CD4-positive, alpha-beta memory T cell (primary cell): ENCODE measurements at regions not wholly inside any gene's neighbourhood (a gene's known extent, or its start where the extent isn't known, plus 50 kb on each side); places are given as distances from the start of the nearest gene placed in this dataset.

Experiments
- CTCF ChIA-PET: fragments of 350-600 bp; sonication (Branson Sonifier 250); formaldehyde crosslinking; loops from one replicate; lab custom pipeline; 2021; ENCODE audit warnings: inconsistent platforms; ENCODE audit not compliant: partially characterized antibody; lab: Charles Lee
- POLR2A ChIA-PET: fragments of 350-600 bp; sonication (Branson Sonifier 250); formaldehyde crosslinking; loops from one replicate; lab custom pipeline; 2021; ENCODE audit not compliant: partially characterized antibody; lab: Charles Lee
- DNase-seq, 5 donors: peaks; one replicate each; pipeline versions ENCODE4 v3.0.0 to v3.0.0-alpha.2; 2020 to 2022; ENCODE audit warnings: mixed read lengths in 1 of 5
- H3K27ac ChIP-seq: one replicate; pipeline ENCODE4 v1.7.0; 2013; ENCODE audit warnings: low read depth, low read length
- H3K27me3 ChIP-seq: 2 replicates; pipeline ENCODE4 v1.7.0; 2013; ENCODE audit warnings: mild to moderate bottlenecking, low read length, moderate library complexity; ENCODE audit not compliant: insufficient read depth
- H3K36me3 ChIP-seq: 2 replicates; pipeline ENCODE4 v1.7.0; 2013; ENCODE audit warnings: mild to moderate bottlenecking, low read length, moderate library complexity; ENCODE audit not compliant: insufficient read depth
- H3K4me1 ChIP-seq: 2 replicates; pipeline ENCODE4 v1.7.0; 2013; ENCODE audit warnings: mild to moderate bottlenecking, low read length, moderate library complexity; ENCODE audit not compliant: insufficient read depth
- H3K4me3 ChIP-seq, 2 donors: one replicate each; pipeline ENCODE4 v1.7.0; 2013; ENCODE audit warnings: low read length in 2 of 2, mild to moderate bottlenecking in 1 of 2
- H3K9me3 ChIP-seq, 2 donors: one replicate each; pipeline ENCODE4 v1.7.0; 2013; ENCODE audit warnings: low read length in 2 of 2, control low read depth in 1 of 2; ENCODE audit not compliant: control insufficient read depth in 1 of 2
- H3K27ac Mint-ChIP-seq, 7 donors: one replicate each; pipeline ENCODE4 v1.8.0; 2020 to 2021; ENCODE audit warnings: mixed read lengths in 7 of 7, mild to moderate bottlenecking in 6 of 7, inconsistent platforms in 3 of 7, moderate library complexity in 3 of 7
- H3K27me3 Mint-ChIP-seq, 2 donors: one replicate each; pipeline ENCODE4 v1.8.0; 2020 to 2021; ENCODE audit warnings: mixed read lengths in 2 of 2
- H3K36me3 Mint-ChIP-seq, 2 donors: one replicate each; pipeline ENCODE4 v1.8.0; 2020 to 2021; ENCODE audit warnings: mixed read lengths in 2 of 2, inconsistent platforms in 1 of 2, mild to moderate bottlenecking in 1 of 2
- H3K4me1 Mint-ChIP-seq, 4 donors: one replicate each; pipeline ENCODE4 v1.8.0; 2020 to 2021; ENCODE audit warnings: mixed read lengths in 4 of 4, mild to moderate bottlenecking in 1 of 4
- H3K4me3 Mint-ChIP-seq, 8 donors: one replicate each; pipeline ENCODE4 v1.8.0; 2020 to 2021; ENCODE audit warnings: mixed read lengths in 8 of 8, mild to moderate bottlenecking in 7 of 8, moderate library complexity in 6 of 8, inconsistent platforms in 3 of 8
- H3K9me3 Mint-ChIP-seq, 8 donors: one replicate each; pipeline ENCODE4 v1.8.0; 2020 to 2021; ENCODE audit warnings: mixed read lengths in 8 of 8, mild to moderate bottlenecking in 5 of 8, inconsistent platforms in 3 of 8, moderate library complexity in 1 of 8
- intact Hi-C: fragments of 100-400 bp; cut with micrococcal nuclease; formaldehyde crosslinking; loops from one replicate; pipeline ENCODE4 v1.15.1; 2023

- ChIA-PET POLR2A (no interaction called here), CTCF (no interaction called here)
- Mint-ChIP-seq H3K36me3 (no peaks in the 10 kb centered on the region), H3K4me1 (no peaks in the 10 kb centered on the region), H3K27me3 (peaks cover 3 to 5% of the 10 kb centered on the region in 2 donors), H3K9me3 (peaks cover 0 to 6% (median 2%) of the 10 kb centered on the region in 8 donors), H3K4me3 (no peak overlapping the region), H3K27ac (no peak overlapping the region)
- Histone ChIP-seq H3K9me3 (no peaks in the 10 kb centered on the region), H3K4me3 (no peak overlapping the region), H3K4me1 (no peaks in the 10 kb centered on the region), H3K27me3 (no peaks in the 10 kb centered on the region), H3K27ac (no peak overlapping the region), H3K36me3 (no peaks in the 10 kb centered on the region)
- intact Hi-C loops, result no loop called here
- no peak for DNase-seq
Observed at GRCh38 chr12:126994599-126994998, 1272.4 kb upstream of the TMEM132C start.

GRCh38 chr12:126998031-126998430 is 1268.9 kb upstream of the TMEM132C start:
- Histone ChIP-seq H3K4me1 (no peaks in the 10 kb centered on the region), H3K36me3 (no peaks in the 10 kb centered on the region), H3K4me3 (no peak overlapping the region), H3K27ac (no peak overlapping the region), H3K9me3 (no peaks in the 10 kb centered on the region), H3K27me3 (no peaks in the 10 kb centered on the region)
- ChIA-PET CTCF (no interaction called here), POLR2A (no interaction called here)
- intact Hi-C loops, result no loop called here
- Mint-ChIP-seq H3K27me3 (peaks cover 4 to 5% of the 10 kb centered on the region in 2 donors), H3K27ac (no peak overlapping the region), H3K4me1 (no peaks in the 10 kb centered on the region), H3K9me3 (peaks cover 0 to 2% (median 0%) of the 10 kb centered on the region in 8 donors), H3K4me3 (no peak overlapping the region), H3K36me3 (no peaks in the 10 kb centered on the region)
- no peak for DNase-seq

- Histone ChIP-seq H3K36me3 (no peaks in the 10 kb centered on the region), H3K27ac (no peak overlapping the region), H3K9me3 (no peaks in the 10 kb centered on the region), H3K27me3 (no peaks in the 10 kb centered on the region), H3K4me3 (no peak overlapping the region), H3K4me1 (no peaks in the 10 kb centered on the region)
- intact Hi-C loops, result no loop called here
- Mint-ChIP-seq H3K27me3 (peaks cover 2 to 7% of the 10 kb centered on the region in 2 donors), H3K9me3 (peaks cover 0 to 2% (median 0%) of the 10 kb centered on the region in 8 donors), H3K4me3 (no peak overlapping the region), H3K4me1 (no peaks in the 10 kb centered on the region), H3K36me3 (no peaks in the 10 kb centered on the region), H3K27ac (no peak overlapping the region)
- no peak for DNase-seq
- ChIA-PET POLR2A (no interaction called here), CTCF (no interaction called here)
Observed at GRCh38 chr12:126998747-126999285, 1268.2 kb upstream of the TMEM132C start.

- intact Hi-C loops, result no loop called here
- Histone ChIP-seq H3K36me3 (no peaks in the 10 kb centered on the region), H3K4me1 (no peaks in the 10 kb centered on the region), H3K27ac (no peak overlapping the region), H3K4me3 (no peak overlapping the region), H3K9me3 (no peaks in the 10 kb centered on the region), H3K27me3 (no peaks in the 10 kb centered on the region)
- no peak overlapping the region for H3K4me3 Mint-ChIP-seq
- no peaks in the 10 kb centered on the region for H3K36me3 Mint-ChIP-seq
- no peak overlapping the region for H3K27ac Mint-ChIP-seq
- ChIA-PET POLR2A (no interaction called here), CTCF (no interaction called here)
- DNase-seq, result no peak
- peaks cover 1 to 7% of the 10 kb centered on the region in 2 donors for H3K27me3 Mint-ChIP-seq
- no peaks in the 10 kb centered on the region for H3K4me1 Mint-ChIP-seq
- peaks cover 0 to 2% (median 0%) of the 10 kb centered on the region in 8 donors for H3K9me3 Mint-ChIP-seq
Observed at GRCh38 chr12:126999352-126999751, 1267.6 kb upstream of the TMEM132C start.

GRCh38 chr12:127005406-127005805 is 1261.6 kb upstream of the TMEM132C start:
- CTCF ChIA-PET, result no interaction called here
- H3K4me3 Mint-ChIP-seq, result no peak overlapping the region
- POLR2A ChIA-PET, result no interaction called here
- peaks cover 0 to 2% (median 0%) of the 10 kb centered on the region in 8 donors for H3K9me3 Mint-ChIP-seq
- Histone ChIP-seq H3K27me3 (no peaks in the 10 kb centered on the region), H3K9me3 (no peaks in the 10 kb centered on the region), H3K4me1 (no peaks in the 10 kb centered on the region), H3K4me3 (no peak overlapping the region), H3K36me3 (no peaks in the 10 kb centered on the region), H3K27ac (no peak overlapping the region)
- DNase-seq, result no peak
- peaks cover 2 to 5% of the 10 kb centered on the region in 2 donors for H3K27me3 Mint-ChIP-seq
- H3K4me1 Mint-ChIP-seq, result no peaks in the 10 kb centered on the region
- H3K27ac Mint-ChIP-seq, result no peak overlapping the region
- no peaks in the 10 kb centered on the region for H3K36me3 Mint-ChIP-seq
- intact Hi-C loops, result no loop called here

- intact Hi-C loops, result no loop called here
- no peak for DNase-seq
- POLR2A ChIA-PET, result no interaction called here
- Histone ChIP-seq H3K36me3 (no peaks in the 10 kb centered on the region), H3K4me3 (no peak overlapping the region), H3K4me1 (no peaks in the 10 kb centered on the region), H3K9me3 (no peaks in the 10 kb centered on the region), H3K27me3 (no peaks in the 10 kb centered on the region), H3K27ac (no peak overlapping the region)
- CTCF ChIA-PET, result no interaction called here
- H3K4me1 Mint-ChIP-seq, result no peaks in the 10 kb centered on the region
- H3K36me3 Mint-ChIP-seq, result no peaks in the 10 kb centered on the region
- peaks cover 0 to 2% (median 0%) of the 10 kb centered on the region in 8 donors for H3K9me3 Mint-ChIP-seq
- no peak overlapping the region for H3K4me3 Mint-ChIP-seq
- peak overlapping the region in 1 of 7 donors; percentile 31 for H3K27ac Mint-ChIP-seq
- H3K27me3 Mint-ChIP-seq, result peaks cover 5 to 7% of the 10 kb centered on the region in 2 donors
Observed at GRCh38 chr12:127006972-127007371, 1260.0 kb upstream of the TMEM132C start.

- POLR2A ChIA-PET, result no interaction called here
- H3K27me3 Mint-ChIP-seq, result peaks cover 3 to 8% of the 10 kb centered on the region in 2 donors
- peaks cover 0 to 2% (median 0%) of the 10 kb centered on the region in 8 donors for H3K9me3 Mint-ChIP-seq
- no peaks in the 10 kb centered on the region for H3K27me3 ChIP-seq
- H3K27ac ChIP-seq, result no peak overlapping the region
- no peak overlapping the region for H3K4me3 ChIP-seq
- H3K27ac Mint-ChIP-seq, result no peak overlapping the region
- H3K4me1 ChIP-seq, result no peaks in the 10 kb centered on the region
- no peaks in the 10 kb centered on the region for H3K36me3 ChIP-seq
- no peaks in the 10 kb centered on the region for H3K4me1 Mint-ChIP-seq
- no peak overlapping the region for H3K4me3 Mint-ChIP-seq
- intact Hi-C loops, result no loop called here
- DNase-seq, result no peak
- no peaks in the 10 kb centered on the region for H3K36me3 Mint-ChIP-seq
- CTCF ChIA-PET, result no interaction called here
- H3K9me3 ChIP-seq, result no peaks in the 10 kb centered on the region
Observed at GRCh38 chr12:127008755-127009403, 1258.1 kb upstream of the TMEM132C start.
